NCI-H446 treated with DMSO at 0.1 percent for 48 hours (cell line): ENCODE measurements at regions not wholly inside any gene's neighbourhood (a gene's known extent, or its start where the extent isn't known, plus 50 kb on each side); places are given as distances from the start of the nearest gene placed in this dataset.

Experiments
- DNase-seq: peaks from one replicate; lab custom pipeline; 2025; lab: John Stamatoyannopoulos, UW

DNA sequence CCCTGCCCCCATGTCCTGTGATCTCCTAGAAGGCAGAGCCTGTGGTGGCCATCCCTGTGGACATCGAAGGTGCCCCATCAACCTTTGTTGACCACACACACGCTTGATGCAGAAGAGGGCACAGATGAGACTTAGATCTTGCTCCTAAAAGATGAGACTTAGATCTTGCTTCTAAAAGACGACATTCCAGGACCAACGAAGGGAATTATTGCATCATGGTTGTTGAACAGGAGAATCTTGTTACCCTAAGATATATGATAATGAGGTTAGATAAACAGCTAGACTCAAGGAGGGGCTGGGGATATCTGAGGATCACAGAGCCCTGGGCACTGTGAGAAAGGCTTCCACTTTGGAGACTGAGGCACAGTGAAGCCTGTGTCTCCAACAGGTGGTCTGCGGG is 91.1 kb upstream of the WSCD2 start:
- no peak for DNase-seq

DNA sequence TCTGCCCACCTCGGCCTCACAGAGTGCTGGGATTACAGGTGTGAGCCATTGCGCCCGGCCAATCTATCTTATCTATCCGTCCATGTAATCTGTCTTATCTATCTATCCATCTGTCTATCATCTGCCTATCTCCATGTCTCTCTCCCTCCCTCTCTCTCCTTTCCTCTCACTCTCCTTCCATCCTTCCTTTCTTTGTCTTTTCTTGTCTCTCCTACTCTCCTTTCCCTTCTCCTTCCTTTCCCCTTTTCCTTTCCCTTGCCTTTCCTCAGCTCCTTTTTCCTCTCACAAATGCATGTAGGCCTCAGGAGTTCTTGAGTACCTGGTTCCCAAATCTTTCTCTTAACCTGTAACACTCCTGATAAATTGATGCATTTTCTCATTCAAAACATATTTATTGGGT is 89.3 kb upstream of the WSCD2 start:
- no peak for DNase-seq

DNA sequence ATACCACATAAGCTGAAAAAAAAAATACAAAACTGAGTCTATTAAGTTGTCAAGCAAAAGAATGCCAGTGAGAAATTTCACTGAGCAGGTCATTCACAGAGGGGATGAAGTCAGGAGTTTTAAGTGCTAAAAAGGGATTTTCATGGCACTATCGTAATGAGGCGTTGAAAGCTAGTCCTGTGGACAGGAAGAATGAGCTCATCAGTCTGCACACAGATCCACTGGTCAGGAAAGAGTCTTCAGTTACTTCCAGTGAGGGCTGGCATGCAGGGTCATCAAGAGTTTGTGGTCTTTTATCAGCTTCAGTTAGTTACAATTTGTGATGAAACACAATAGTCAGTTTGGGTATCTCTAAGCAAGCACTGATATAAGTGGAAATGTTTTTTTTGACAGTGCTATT is 88.1 kb upstream of the WSCD2 start:
- no peak for DNase-seq

DNA sequence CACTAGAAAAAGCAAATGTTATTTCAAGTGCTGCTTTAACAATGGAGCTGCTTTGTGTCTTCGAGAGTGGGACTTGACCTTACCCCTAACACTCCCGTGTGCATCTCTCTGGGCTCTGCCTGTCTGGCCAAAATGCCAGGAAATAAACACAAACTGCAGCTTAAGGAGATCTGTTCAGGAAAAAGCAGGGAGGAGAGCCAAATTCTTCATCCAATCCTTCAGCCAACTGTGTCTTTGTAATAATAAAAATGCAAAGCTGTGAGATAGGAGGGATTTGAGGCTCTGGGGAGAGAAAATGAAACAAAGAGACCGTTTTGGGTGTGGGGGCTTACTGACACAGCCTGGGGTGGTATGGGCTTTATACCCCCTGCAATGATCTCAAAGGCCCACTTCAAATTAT is 85.8 kb upstream of the WSCD2 start:
- no peak for DNase-seq

DNA sequence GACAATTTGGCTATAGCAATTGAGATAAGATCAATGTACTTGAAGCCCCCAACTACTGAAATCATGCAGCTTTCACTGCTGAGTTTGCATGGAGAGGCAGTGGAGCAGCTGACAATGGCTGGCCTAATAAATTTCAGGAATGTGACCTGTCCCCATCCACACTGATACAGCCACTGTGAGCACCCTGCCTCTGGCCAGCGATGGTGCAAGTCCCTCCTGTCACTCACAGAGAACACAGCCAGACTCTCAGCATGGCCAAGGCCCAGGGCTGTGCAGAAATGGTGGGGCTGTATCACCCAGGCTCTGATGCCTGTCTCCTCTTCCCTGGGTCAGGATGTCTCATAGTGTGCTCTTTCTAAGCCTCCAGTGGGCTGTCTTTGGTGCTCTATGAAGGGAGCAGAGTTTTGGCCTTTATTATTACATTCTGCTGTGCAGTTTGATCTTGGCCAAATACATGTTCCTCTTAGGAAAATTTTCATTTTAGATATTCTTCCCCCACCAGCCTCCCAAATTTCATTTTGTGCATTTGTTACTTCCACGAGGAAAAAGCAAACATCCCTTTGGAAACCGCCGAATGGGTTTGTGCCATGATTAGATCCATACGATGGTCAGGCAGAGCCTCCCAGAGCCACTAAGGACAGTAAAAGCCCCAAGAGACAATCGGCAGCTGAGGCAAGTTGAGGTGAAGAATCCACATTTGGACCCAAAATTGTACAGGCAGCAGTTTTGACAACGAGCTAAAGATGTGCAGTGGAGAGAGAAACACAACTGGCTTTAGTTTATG is 85.1 kb upstream of the WSCD2 start:
- no peak for DNase-seq

DNA sequence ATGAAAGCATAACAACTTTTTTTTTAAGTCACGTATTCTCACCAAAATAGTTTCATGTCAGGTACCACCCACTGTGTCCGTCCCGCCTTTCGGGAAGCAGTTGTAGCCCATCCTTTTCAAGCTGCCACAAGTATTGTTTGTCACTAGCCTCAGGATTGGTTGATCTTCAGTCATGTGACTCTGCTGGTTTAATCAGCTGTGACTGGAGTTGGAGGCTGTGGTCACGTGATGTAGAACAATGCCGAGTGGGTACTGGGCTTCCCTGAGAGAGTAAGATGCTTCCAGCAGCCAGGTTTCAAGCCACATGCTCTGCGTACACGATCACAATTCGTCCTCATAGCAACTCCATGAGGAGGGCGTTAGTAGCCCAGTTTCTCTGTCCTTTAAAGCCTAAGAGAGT is 83.0 kb upstream of the WSCD2 start:
- no peak for DNase-seq

DNA sequence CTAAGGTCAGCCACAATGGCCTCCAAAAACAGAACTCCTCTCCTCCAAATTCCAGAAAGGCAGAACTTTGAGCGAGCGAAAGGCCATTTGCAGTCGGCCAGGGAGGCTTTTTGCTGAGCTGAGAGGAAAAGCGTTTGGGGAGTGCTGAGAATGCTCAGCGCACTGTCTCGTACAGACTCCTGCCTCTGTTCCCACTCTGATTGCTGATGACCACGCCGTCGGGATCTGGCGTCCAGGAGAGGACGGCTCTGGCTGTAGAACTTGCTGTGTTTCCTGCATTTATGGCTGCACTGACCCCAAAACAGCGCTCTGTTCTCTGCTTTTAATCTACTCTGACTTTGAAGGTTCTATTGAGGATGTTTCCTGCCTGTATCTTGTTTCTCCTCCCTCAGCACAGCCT is 82.4 kb upstream of the WSCD2 start:
- DNase-seq: no peak

DNA sequence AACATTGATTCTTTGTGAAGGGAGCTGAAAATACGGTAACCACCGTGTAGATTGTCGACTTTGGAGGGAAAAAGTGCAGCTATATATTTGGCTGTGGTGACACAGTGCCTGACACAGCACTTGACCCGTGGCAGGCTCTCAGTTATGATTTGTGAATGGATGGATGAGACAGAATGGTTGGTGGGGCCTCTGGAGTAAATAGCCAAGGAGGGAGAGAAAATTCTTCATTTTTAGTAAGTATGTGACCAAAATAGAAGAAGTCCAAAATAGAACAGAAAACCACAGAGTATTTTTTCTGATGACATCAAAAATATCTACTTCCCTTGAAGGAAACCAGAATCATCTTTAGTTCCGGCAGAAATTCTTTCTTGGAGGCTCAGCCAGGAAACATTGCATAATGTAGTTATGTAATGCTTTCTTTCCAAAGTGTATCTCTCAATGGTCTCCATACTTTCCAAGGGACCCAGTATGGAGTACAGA is 82.0 kb upstream of the WSCD2 start:
- DNase-seq: no peak

DNA sequence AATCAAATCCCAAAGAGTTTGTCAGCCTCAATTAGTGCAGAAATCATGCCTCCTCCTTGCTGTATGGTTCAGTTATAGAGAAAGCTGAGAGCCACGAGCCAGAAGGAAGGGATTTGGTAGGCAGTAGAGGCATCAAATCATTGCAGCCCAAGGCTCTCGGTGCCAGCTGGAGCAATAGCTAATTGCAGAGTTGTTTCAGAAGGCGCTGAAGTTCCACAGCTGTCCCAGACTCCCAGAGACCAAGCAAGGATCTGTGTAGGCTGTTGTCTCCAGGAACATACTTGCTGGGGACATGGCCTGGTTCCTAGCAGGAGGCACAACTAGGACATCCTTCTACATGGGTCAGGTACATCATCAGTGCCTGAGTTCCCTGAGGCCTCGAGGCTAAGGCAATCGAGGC is 80.4 kb upstream of the WSCD2 start:
- DNase-seq: no peak

DNA sequence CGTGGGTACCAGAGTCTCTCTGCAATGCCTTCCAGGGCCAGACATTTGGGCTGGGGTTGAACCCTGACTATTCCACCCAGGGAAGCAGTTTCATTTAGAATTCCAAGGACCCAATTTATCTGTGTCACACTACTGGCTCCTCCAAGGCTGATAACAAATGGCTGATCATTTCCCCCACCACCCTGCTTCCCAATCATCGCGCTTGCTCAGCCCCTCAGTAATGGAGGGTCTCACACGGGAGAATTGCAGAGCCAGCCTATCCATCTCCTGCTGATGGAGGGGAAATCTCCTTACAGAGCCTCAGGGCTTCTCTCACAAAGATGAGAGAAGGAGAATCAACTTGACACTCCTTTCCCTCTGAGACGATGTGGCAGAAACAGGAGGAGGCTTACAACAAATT is 78.4 kb upstream of the WSCD2 start:
- DNase-seq: no peak

DNA sequence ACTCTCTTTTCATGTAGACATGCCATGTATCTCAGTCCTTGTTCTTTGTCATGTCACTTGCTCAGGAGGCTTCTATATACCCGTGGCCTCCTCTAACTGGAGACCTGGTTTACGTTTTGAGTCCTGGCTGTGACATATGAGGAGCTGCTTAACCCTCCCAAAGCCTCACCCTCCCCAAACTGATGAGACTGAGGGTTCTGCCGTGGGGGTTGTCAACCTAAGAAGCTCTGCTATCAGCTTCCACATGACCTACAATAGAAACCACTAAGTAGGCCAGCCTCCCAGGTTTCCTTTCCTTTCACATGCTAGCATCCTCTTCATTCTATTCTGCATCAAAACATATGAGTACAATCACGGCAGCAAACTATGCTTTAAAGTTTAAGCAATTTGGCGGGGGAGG is 76.8 kb upstream of the WSCD2 start:
- DNase-seq: no peak

DNA sequence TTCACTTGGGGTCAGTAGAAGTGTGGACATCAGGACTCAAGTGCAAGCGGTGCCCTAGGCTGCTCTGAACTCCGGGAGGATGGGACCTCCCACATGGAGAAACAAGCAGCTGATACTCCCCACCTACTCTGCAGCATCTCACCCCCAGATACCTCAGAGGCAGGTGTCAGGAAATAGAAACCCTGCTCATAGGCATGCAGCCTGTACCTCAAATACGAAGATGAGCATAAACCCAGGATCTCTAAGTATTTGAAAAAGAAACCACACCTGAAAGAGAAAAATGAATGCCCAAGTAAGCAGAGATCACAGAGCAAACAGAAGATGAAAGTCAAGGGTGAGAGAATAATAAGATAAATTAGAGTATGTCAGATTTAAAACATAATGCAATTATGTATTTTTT is 75.6 kb upstream of the WSCD2 start:
- DNase-seq: no peak

DNA sequence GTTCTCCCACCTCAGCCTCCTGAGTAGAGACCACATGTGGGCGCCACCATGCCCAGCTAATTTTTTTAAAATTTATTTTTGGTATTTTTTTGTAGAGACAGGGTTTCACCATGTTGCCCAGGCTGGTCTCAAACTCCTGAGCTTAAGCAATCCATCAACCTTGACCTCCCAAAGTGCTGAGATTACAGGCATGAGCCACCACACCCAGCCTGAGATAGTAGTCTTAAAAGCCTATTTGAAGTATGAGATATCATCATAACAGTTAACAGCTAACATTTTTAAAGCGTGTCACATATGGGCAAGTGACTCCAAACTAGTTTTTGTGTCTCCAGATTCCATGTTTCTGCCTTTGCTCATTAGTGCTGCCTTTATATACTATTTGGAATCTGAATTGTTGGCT is 74.6 kb upstream of the WSCD2 start:
- DNase-seq: no peak

DNA sequence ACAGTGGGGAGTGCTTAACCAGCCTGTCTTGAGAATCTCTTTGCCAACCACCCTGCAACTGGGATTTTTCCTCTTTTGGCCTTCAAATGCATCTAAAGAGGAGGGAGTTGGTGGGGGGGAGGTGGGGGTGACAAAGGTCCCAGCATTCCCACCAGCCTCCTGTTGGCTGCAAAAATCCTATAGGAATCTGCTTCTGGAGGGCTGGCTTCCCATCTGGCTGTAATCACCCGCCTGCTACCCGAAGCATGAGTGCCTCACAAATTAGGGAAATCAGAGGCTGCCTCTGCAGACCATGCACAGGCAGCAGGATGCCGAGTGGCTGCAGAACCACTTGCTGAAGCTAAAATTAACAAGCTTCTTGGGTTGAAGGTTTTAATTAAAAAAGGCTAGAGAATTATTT is 73.9 kb upstream of the WSCD2 start:
- no peak for DNase-seq

DNA sequence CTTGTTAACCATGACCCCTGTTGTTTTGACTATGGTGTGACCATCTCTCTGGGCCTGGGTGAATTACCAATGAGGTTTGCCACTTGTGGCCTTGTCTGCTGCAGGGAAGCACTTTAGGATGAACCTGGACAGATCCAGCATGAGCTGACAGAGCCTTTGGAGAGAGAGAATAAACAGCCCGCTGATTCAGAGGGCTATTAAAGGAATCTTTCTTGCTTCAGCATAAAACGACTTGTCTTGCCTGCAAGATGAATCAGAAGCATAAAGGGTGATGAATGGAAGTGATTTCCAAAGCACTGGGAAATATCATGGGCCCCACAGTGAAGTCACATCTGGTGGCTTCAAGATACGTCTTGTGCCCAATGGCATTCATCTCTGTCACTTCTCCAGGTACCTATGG is 69.0 kb upstream of the WSCD2 start:
- DNase-seq: no peak

DNA sequence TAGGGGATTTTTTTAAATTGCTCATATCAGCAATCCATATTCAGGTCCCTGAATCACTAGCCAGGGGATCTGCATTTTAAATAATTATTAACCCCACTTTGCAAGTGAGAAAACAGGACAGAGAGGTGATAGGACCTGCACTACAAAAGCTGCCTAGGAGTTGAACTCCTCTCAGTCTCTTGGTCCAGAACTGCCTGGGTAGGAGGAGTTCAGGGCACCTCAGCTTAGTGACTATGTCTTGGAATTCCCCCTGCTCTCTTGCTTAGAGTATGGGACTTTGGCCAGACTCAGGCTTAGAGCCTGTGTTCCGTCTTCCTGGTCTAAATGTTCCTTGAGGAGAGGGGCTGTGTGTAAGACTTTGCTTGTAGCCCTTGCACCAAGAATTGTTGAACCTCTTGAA is 68.2 kb upstream of the WSCD2 start:
- DNase-seq: no peak

DNA sequence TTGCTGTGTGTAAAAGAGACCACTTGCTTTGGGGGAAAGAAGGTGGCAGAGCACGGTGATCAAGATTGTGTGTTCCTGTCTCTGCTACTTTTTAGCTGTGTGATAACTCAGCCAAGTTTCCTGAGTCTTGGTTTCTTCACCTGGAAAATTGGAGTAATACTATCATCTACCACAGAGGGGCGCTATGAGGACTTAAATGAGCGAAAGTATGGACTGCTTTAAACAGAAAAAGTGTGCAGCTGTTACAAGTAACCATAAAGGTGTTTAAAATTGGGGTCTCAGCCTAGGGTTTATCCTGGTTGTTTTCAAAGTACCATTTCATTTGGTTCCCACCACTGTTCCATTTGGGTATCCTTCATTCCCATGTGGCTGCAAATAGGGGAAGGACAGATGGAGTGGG is 65.9 kb upstream of the WSCD2 start:
- no peak for DNase-seq

DNA sequence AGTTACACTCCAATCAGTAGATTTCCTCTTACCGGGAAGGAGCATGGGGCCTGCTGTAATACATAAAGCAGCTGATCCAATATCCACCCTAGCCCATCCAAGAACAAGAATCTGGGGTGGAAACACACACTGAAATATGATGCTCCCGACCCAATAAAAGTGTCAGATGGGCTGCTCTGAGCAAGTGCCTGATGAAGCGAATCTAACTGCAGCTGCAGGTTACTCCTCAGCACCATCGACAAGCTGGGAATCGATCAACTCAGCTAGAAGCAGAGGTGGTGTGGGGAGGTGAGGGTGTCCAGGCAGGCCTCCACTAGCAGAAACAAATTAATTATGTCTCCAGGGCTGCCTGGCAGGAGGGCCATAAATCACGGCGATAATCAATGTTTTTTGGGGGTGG is 64.0 kb upstream of the WSCD2 start:
- no peak for DNase-seq

DNA sequence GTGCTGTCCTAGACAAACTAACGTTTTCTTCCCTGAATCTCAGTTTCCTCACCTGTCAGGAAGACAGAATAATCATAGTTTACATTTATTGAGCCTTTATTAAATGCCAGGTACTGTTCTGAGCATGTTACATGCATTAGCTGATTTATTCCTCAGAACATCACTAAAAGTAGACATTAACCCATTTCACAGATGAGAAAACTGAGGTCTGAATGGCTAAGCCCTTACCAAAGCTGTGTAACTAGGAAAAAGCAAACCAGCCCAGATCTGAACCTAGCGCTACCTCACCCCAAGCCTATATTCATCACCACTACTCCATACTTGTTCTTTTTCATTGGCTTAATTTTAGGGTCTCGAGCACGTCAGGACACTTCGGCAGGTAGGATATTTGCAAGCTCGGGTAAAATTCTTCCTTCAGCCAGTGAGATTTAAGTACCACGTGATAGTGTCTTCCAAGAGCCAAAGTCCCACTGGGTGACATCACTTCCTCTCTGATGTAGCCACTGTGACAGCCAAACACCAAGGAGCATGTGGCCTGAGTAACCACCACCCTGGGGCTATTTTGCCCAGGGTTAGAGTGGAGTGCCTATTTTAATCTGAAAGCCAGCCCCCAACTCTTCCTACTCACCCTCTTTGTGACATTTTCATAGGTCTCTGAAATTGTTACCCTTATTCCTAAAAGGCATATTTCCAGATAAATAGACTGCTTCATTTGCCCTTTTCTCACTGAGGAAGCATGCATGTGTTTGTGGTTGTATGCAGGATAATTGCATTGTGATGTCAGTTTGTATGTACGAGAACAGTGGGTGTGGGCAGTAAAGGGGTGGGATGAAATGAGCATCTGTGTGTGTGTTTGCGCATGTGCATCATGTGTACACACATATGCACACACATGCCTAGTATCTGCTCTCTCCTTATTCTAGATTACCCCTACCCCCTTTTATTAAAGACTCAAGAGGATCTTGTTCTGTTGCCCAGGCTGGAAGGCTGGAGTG is 62.2 kb upstream of the WSCD2 start:
- no peak for DNase-seq

DNA sequence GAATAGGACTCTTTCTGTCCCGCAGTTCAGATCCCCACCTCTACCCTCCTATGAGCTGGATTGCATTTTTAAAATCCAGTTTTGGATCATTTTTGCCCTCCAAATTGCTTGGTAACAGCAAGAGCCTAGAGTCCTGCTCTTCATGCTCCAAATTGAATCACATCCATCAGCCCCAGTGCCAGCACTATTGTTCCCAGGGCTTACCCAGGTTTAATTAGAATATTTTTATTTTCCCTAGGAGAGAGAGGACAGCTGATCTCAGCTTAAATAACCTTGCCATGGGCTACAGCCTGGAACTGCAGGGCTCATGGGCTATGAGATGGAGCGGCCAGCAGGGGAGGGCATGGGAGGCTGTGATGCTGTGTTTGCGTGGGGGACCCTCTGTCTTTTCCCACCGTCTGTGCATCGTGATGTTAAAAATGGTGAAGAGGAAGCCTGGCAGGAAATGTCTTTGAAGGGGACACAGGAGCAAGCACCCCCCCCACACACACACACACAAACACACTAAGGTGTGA is 59.4 kb upstream of the WSCD2 start:
- DNase-seq: no peak

DNA sequence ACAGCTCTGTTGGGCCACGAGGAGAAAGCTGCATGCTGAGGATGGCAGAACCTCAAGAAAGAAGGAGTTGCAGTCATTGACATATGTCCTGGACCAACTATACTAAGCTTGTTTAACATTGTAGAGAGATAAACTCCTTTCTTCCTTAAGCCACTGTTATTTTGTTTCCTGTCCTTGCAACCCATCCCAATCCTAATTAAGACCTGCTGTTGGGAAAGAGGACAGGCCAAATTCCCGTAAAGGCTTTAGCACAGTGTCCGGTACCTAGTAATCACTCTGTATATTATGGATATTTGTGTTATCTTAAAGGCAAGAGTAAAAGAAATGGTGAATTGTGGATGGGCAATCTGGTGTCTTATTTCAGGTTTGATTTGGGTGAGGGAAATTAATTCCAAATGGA is 53.5 kb upstream of the WSCD2 start:
- DNase-seq: no peak

DNA sequence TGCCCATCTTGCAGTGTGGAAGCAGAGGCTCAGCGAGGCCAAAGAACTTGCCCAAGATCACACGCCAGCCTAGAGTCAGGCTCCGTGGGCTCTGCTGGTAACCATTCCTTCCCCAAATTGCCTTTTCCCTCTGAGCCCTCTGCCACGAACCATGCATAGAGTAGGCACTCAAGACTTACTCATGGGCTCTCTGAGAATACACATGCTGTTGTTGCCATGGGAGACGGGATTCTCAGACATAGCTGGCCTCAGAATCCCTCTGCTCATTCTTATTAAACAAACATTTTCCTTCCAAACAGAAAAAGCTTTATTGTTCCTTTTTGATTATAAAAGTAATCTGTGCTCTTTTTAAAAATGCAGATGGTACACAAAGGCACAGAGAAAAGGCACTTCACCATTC is 52.5 kb upstream of the WSCD2 start:
- DNase-seq: no peak

DNA sequence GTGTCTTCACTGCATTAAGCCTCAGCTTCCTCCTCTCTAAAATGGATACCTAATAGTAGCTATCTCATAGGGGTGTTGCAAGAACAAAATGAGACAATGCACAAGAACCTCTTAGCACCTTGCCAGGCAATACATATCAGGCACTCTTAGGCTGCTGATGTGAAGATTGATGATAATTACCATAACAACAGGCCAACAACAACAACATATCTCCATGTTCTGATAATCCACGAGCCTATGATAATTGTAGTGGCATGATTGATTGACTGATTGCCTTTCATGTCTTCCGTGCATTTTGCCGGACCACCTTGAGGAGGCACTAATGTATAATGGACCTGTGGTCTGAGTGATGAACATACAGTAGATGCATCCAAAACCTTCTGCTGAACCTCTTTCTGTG is 50.7 kb upstream of the WSCD2 start:
- DNase-seq: no peak
